IPS DF 6.9 (cell line): ENCODE measurements at regions not wholly inside any gene's neighbourhood (a gene's known extent, or its start where the extent isn't known, plus 50 kb on each side); places are given as distances from the start of the nearest gene placed in this dataset.

Experiments used
- DNase-seq: peaks from one replicate; pipeline ENCODE4 v3.0.0-alpha.2; 2013; ENCODE audit warnings: low read depth, low spot score
- H3K27ac ChIP-seq: one replicate; pipeline ENCODE4 v1.5.1; 2013; ENCODE audit warnings: low read length, control low read depth
- H3K27me3 ChIP-seq: 2 replicates; pipeline ENCODE4 v1.6.1; 2013; ENCODE audit warnings: mild to moderate bottlenecking, low read length; ENCODE audit not compliant: control insufficient read depth, insufficient read depth
- H3K36me3 ChIP-seq: 2 replicates; pipeline ENCODE4 v1.6.1; 2013; ENCODE audit warnings: low read length; ENCODE audit not compliant: control insufficient read depth, insufficient read depth
- H3K4me1 ChIP-seq: 2 replicates; pipeline ENCODE4 v1.6.1; 2013; ENCODE audit warnings: low read length; ENCODE audit not compliant: control insufficient read depth, insufficient read depth
- H3K4me3 ChIP-seq: 2 replicates; pipeline ENCODE4 v1.5.1; 2013; ENCODE audit warnings: mild to moderate bottlenecking, low read length
- H3K9me3 ChIP-seq: 2 replicates; pipeline ENCODE4 v1.6.1; 2013; ENCODE audit warnings: low read length, inconsistent platforms; ENCODE audit not compliant: control insufficient read depth, insufficient read depth
- WGBS: extraction: QIAGEN DNeasy Blood & Tissue Kit; methylation state at CpG from one replicate; pipeline ENCODE4 v1.1.7; 2013; ENCODE audit warnings: mixed read lengths, missing lambda C conversion rate; ENCODE audit not compliant: insufficient read length, insufficient coverage; 5-methylcytosine and 5-hydroxymethylcytosine counted together

GRCh38 chr3:83934192-83935021 lies 1024.4 kb upstream of the CADM2 start:
- H3K36me3 ChIP-seq, result no peaks in the 10 kb centered on the region

GRCh38 chr3:83938491-83938890 lies 1020.3 kb upstream of the CADM2 start:
- H3K36me3 ChIP-seq, result no peaks in the 10 kb centered on the region
- no peak overlapping the region for H3K27ac ChIP-seq
- H3K9me3 ChIP-seq, result no peaks in the 10 kb centered on the region
- no peak for DNase-seq
- WGBS, result no CpG with 5 or more reads among the region's 2 CpGs
- no peaks in the 10 kb centered on the region for H3K4me1 ChIP-seq
- no peaks in the 10 kb centered on the region for H3K27me3 ChIP-seq
- H3K4me3 ChIP-seq, result no peak overlapping the region

More at GRCh38 chr3:83934192-83935021, 1024.4 kb upstream of the CADM2 start:
- H3K4me3 ChIP-seq, result no peak overlapping the region
- no peaks in the 10 kb centered on the region for H3K4me1 ChIP-seq
- no peak overlapping the region for H3K27ac ChIP-seq
- H3K27me3 ChIP-seq, result no peaks in the 10 kb centered on the region
- no peak for DNase-seq
- H3K9me3 ChIP-seq, result no peaks in the 10 kb centered on the region
- WGBS, result no CpG with 5 or more reads among the region's 4 CpGs

GRCh38 chr3:83941990-83942745 lies 1016.6 kb upstream of the CADM2 start:
- Histone ChIP-seq H3K9me3 (no peaks in the 10 kb centered on the region), H3K4me1 (no peaks in the 10 kb centered on the region), H3K27me3 (no peaks in the 10 kb centered on the region), H3K36me3 (no peaks in the 10 kb centered on the region), H3K27ac (no peak overlapping the region), H3K4me3 (no peak overlapping the region)
- no peak for DNase-seq
- no CpG with 5 or more reads among the region's 11 CpGs for WGBS

- Histone ChIP-seq H3K9me3 (no peaks in the 10 kb centered on the region), H3K27me3 (no peaks in the 10 kb centered on the region), H3K36me3 (no peaks in the 10 kb centered on the region), H3K4me3 (no peak overlapping the region), H3K27ac (no peak overlapping the region), H3K4me1 (no peaks in the 10 kb centered on the region)
- DNase-seq, result no peak
Measured at GRCh38 chr3:83946049-83946448, 1012.7 kb upstream of the CADM2 start.

- H3K27ac ChIP-seq, result no peak overlapping the region
- no peaks in the 10 kb centered on the region for H3K4me1 ChIP-seq
- H3K36me3 ChIP-seq, result no peaks in the 10 kb centered on the region
- no peaks in the 10 kb centered on the region for H3K9me3 ChIP-seq
- WGBS, result no CpG with 5 or more reads among the region's 4 CpGs
- no peak overlapping the region for H3K4me3 ChIP-seq
- DNase-seq, result no peak
- no peaks in the 10 kb centered on the region for H3K27me3 ChIP-seq
Measured at GRCh38 chr3:83946554-83946953, 1012.2 kb upstream of the CADM2 start.

- H3K9me3 ChIP-seq, result no peaks in the 10 kb centered on the region
- H3K4me1 ChIP-seq, result no peaks in the 10 kb centered on the region
- H3K27me3 ChIP-seq, result no peaks in the 10 kb centered on the region
- DNase-seq, result no peak
- no peak overlapping the region for H3K27ac ChIP-seq
- no CpG with 5 or more reads among the region's 1 CpG for WGBS
- H3K4me3 ChIP-seq, result no peak overlapping the region
- no peaks in the 10 kb centered on the region for H3K36me3 ChIP-seq
Measured at GRCh38 chr3:83948771-83949170, 1010.0 kb upstream of the CADM2 start.

- no peaks in the 10 kb centered on the region for H3K27me3 ChIP-seq
- H3K4me3 ChIP-seq, result no peak overlapping the region
- no peaks in the 10 kb centered on the region for H3K4me1 ChIP-seq
- no peak overlapping the region for H3K27ac ChIP-seq
- no CpG with 5 or more reads among the region's 3 CpGs for WGBS
- no peaks in the 10 kb centered on the region for H3K9me3 ChIP-seq
- no peak for DNase-seq
- no peaks in the 10 kb centered on the region for H3K36me3 ChIP-seq
Measured at GRCh38 chr3:83953417-83954089, 1005.2 kb upstream of the CADM2 start.

GRCh38 chr3:83956431-83956830 lies 1002.4 kb upstream of the CADM2 start:
- no peaks in the 10 kb centered on the region for H3K36me3 ChIP-seq
- DNase-seq, result no peak
- no CpG with 5 or more reads among the region's 3 CpGs for WGBS
- H3K9me3 ChIP-seq, result no peaks in the 10 kb centered on the region
- no peak overlapping the region for H3K27ac ChIP-seq
- no peaks in the 10 kb centered on the region for H3K27me3 ChIP-seq
- no peak overlapping the region for H3K4me3 ChIP-seq
- H3K4me1 ChIP-seq, result no peaks in the 10 kb centered on the region

GRCh38 chr3:83968356-83968755 lies 990.4 kb upstream of the CADM2 start:
- WGBS, result no CpG with 5 or more reads among the region's 7 CpGs
- no peaks in the 10 kb centered on the region for H3K27me3 ChIP-seq
- no peak overlapping the region for H3K27ac ChIP-seq
- no peaks in the 10 kb centered on the region for H3K9me3 ChIP-seq
- no peaks in the 10 kb centered on the region for H3K4me1 ChIP-seq
- DNase-seq, result no peak
- no peak overlapping the region for H3K4me3 ChIP-seq
- no peaks in the 10 kb centered on the region for H3K36me3 ChIP-seq

GRCh38 chr3:83971666-83972065 lies 987.1 kb upstream of the CADM2 start:
- H3K9me3 ChIP-seq, result no peaks in the 10 kb centered on the region
- WGBS, result no CpG with 5 or more reads among the region's 1 CpG
- no peaks in the 10 kb centered on the region for H3K36me3 ChIP-seq
- H3K4me3 ChIP-seq, result no peak overlapping the region
- no peak overlapping the region for H3K27ac ChIP-seq
- no peaks in the 10 kb centered on the region for H3K27me3 ChIP-seq
- no peak for DNase-seq
- H3K4me1 ChIP-seq, result no peaks in the 10 kb centered on the region
